ENCODE measurements at regions not wholly inside any gene's neighbourhood (a gene's known extent, or its start where the extent isn't known, plus 50 kb on each side); places are given as distances from the start of the nearest gene placed in this dataset.
"Not testable (repeated sequence)": the region's sequence is repeated elsewhere in the genome, so short reads cannot be mapped to it uniquely, and the experiment has no call there.

DNA sequence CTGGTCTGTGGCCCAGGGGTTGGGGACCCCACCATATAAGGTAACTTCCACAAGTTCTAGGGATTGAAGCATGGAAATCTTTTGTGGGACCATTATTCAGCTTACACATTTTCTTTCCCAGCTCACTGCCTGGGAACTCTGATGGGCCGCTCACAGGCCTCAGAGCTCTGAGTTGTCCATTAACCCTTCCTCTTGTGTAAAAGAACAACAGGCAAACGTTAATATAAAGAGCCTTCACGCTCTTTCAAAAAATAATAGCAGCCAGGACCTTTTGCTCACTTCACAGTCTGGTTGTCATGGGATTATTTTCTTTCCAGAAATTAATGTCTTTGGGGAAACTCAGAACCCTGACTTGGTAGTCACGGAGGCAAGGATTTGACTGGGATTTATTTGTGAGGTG, 443.3 kb downstream of the AGTPBP1 start:
- DNase-seq (ENCODE audit: low spot score in 2 of 2) = no peak
- H3K4me1 ChIP-seq = no peaks in the 10 kb centered on the region
- no peaks in the 10 kb centered on the region for H3K36me3 ChIP-seq
- intact Hi-C loops (cut with DNase I; ENCODE audit: low total_unique reads) = no loop called here
- no peak for TF ChIP-seq POLR2AphosphoS5 (IDR thresholded peaks at IDR 0.05)
- no peak for TF ChIP-seq POLR2A (IDR thresholded peaks at IDR 0.05)
- TF ChIP-seq, protein P1, sequence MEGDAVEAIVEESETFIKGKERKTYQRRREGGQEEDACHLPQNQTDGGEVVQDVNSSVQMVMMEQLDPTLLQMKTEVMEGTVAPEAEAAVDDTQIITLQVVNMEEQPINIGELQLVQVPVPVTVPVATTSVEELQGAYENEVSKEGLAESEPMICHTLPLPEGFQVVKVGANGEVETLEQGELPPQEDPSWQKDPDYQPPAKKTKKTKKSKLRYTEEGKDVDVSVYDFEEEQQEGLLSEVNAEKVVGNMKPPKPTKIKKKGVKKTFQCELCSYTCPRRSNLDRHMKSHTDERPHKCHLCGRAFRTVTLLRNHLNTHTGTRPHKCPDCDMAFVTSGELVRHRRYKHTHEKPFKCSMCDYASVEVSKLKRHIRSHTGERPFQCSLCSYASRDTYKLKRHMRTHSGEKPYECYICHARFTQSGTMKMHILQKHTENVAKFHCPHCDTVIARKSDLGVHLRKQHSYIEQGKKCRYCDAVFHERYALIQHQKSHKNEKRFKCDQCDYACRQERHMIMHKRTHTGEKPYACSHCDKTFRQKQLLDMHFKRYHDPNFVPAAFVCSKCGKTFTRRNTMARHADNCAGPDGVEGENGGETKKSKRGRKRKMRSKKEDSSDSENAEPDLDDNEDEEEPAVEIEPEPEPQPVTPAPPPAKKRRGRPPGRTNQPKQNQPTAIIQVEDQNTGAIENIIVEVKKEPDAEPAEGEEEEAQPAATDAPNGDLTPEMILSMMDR (IDR thresholded peaks at IDR 0.05) = no peak
- H3K4me3 ChIP-seq = no peak overlapping the region
- H3K27me3 ChIP-seq = no peaks in the 10 kb centered on the region
- H3K27ac ChIP-seq = no peak overlapping the region
- peaks cover 0 to 9% of the 10 kb centered on the region in 2 donors for H3K9me3 ChIP-seq

DNA sequence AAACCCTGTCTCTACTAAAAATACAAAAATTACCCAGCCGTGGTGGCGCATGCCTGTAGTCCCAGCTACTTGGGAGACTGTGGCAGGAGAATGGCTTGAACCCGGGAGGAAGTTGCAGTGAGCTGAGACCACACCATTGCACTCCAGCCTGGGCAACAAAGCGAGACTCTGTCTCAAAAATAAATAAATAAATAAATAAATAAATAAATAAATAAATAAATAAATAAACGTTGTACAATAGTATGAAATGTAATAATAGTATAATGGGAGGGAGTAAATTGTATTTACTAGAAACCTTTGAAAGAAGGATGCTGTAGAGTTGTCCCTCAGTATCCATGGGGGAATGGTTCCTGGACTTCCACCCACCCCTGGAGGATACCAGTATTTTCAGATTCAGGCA, 446.5 kb downstream of the AGTPBP1 start:
- H3K9me3 ChIP-seq; H3K36me3 ChIP-seq; intact Hi-C loops (cut with DNase I; ENCODE audit: low total_unique reads); H3K4me3 ChIP-seq; H3K27ac ChIP-seq; DNase-seq (ENCODE audit: low spot score in 2 of 2); H3K27me3 ChIP-seq; H3K4me1 ChIP-seq: not testable (repeated sequence)

DNA sequence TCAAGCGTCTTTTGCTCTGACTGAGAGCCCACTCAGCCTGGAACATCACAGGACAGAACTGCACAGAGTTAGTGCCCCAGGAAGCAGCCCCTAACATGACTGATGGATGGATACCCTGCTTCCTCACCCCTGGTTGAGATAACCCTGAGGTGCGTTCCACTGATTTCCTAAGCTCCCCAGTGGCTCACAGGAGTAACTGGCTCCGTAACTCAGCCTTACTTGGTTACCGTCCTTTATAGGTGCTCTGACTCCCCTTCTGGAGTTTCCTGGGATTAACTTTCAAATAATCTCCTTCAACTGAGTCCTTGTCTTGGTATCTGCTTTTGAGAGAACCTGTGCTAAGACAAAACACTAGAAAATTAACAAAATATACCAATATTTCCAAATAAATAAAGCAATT, 449.5 kb downstream of the AGTPBP1 start:
- Histone ChIP-seq H3K27ac (no peak overlapping the region), H3K4me1 (no peaks in the 10 kb centered on the region), H3K27me3 (no peaks in the 10 kb centered on the region), H3K36me3 (no peaks in the 10 kb centered on the region), H3K4me3 (no peak overlapping the region), H3K9me3 (peaks cover 0 to 5% of the 10 kb centered on the region in 2 donors)
- DNase-seq (ENCODE audit: low spot score in 2 of 2) = no peak
- TF ChIP-seq POLR2AphosphoS5 (IDR thresholded peaks at IDR 0.05) (no peak), POLR2A (IDR thresholded peaks at IDR 0.05) (no peak)
- TF ChIP-seq, protein P1 (IDR thresholded peaks at IDR 0.05) = no peak
- intact Hi-C loops (cut with DNase I; ENCODE audit: low total_unique reads) = no loop called here

DNA sequence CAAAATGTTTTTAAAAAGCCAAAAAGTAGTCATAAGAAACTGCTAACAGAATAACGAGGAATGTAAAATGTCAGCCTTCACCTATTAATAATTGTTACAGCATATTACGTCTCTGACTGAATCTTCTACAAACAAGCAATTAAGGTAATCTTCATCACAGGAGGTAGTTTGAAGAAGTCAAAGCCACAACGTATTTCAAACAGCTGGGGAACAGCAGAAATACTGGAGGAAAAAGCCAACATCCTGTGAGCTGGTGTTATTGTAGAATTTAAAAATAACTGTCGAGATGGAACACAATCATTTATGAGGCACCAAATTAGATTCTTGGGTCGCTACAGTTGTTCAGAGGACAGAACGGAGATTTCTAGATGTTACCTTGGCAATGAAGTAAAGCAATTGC, 450.5 kb downstream of the AGTPBP1 start:
- Histone ChIP-seq H3K27me3 (no peaks in the 10 kb centered on the region), H3K27ac (no peak overlapping the region), H3K4me1 (no peaks in the 10 kb centered on the region), H3K9me3 (peaks cover 0 to 5% of the 10 kb centered on the region in 2 donors), H3K4me3 (no peak overlapping the region), H3K36me3 (no peaks in the 10 kb centered on the region)
- intact Hi-C loops (cut with DNase I; ENCODE audit: low total_unique reads) = no loop called here
- no peak for DNase-seq (ENCODE audit: low spot score in 2 of 2)
- no peak for TF ChIP-seq POLR2AphosphoS5 (IDR thresholded peaks at IDR 0.05)
- TF ChIP-seq POLR2A (IDR thresholded peaks at IDR 0.05) = no peak
- TF ChIP-seq, protein P1 (IDR thresholded peaks at IDR 0.05) = no peak

DNA sequence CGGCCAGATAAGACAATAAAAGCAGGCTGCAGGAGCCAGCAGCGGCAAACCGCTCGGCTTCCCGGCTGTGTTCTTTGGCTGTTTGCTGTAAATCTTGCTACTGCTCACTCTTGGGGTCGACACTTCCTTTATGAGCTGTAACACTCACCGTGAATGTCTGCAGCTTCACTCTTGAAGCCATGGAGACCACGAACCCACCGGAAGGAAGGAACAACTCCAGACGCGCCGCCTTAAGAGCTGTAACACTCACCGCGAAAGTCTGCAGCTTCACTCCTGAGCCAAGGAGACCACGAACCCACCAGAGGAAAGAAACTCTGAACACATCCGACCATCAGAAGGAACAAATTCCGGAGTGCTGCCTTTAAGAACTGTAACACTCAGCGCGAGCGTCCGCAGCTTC, 451.7 kb downstream of the AGTPBP1 start:
- Histone ChIP-seq H3K4me3 (no peak overlapping the region), H3K9me3 (peaks cover 0 to 5% of the 10 kb centered on the region in 2 donors), H3K27ac (no peak overlapping the region), H3K36me3 (no peaks in the 10 kb centered on the region), H3K27me3 (no peaks in the 10 kb centered on the region), H3K4me1 (no peaks in the 10 kb centered on the region)
- intact Hi-C loops (cut with DNase I; ENCODE audit: low total_unique reads) = no loop called here
- TF ChIP-seq POLR2A (IDR thresholded peaks at IDR 0.05) = no peak
- no peak for TF ChIP-seq POLR2AphosphoS5 (IDR thresholded peaks at IDR 0.05)
- TF ChIP-seq, protein P1 (IDR thresholded peaks at IDR 0.05) = no peak
- DNase-seq (ENCODE audit: low spot score in 2 of 2) = no peak

DNA sequence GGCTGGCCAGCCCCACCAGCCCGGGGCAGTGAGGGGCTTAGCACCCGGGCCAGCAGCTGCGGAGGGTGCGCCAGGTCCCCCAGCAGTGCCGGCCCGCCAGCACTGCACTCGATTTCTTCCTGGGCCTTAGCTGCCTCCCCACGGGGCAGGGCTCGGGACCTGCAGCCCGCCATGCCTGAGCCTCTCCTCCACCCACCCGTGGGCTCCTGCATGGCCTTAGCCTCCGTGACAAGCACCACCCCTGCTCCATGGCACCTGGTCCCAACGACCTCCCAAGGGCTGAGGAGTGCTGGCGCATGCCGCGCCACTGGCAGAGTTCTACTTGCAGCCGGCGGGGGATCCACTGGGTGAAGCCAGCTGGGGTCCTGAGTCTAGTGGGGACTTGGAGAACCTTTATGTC, 452.6 kb downstream of the AGTPBP1 start:
- Histone ChIP-seq H3K27ac (no peak overlapping the region), H3K4me1 (no peaks in the 10 kb centered on the region), H3K27me3 (no peaks in the 10 kb centered on the region), H3K4me3 (no peak overlapping the region), H3K36me3 (no peaks in the 10 kb centered on the region), H3K9me3 (peaks cover 0 to 5% of the 10 kb centered on the region in 2 donors)
- intact Hi-C loops (cut with DNase I; ENCODE audit: low total_unique reads) = no loop called here
- TF ChIP-seq POLR2AphosphoS5 (IDR thresholded peaks at IDR 0.05) = no peak
- TF ChIP-seq POLR2A (IDR thresholded peaks at IDR 0.05) = no peak
- TF ChIP-seq, protein P1 (IDR thresholded peaks at IDR 0.05) = no peak
- no peak for DNase-seq (ENCODE audit: low spot score in 2 of 2)

All from breast epithelium (tissue), 4 donors.